GM23248 (cell line): ENCODE measurements at regions not wholly inside any gene's neighbourhood (a gene's known extent, or its start where the extent isn't known, plus 50 kb on each side); places are given as distances from the start of the nearest gene placed in this dataset.

Experiments
- EZH2 ChIP-seq: fragments of 200-600 bp; sonication (generic); IDR thresholded peaks from 2 replicates; pipeline ENCODE4 v1.6.1; 2018; ENCODE audit warnings: antibody characterized with exemption, mild to moderate bottlenecking; ENCODE audit not compliant: insufficient read depth, poor library complexity, severe bottlenecking
- EZH2phosphoT487 ChIP-seq: fragments of 200-600 bp; sonication (generic); IDR thresholded peaks from 2 replicates; pipeline ENCODE4 v1.6.1; 2018; ENCODE audit warnings: antibody characterized with exemption, moderate library complexity, mild to moderate bottlenecking, low read depth; ENCODE audit not compliant: insufficient read depth

DNA sequence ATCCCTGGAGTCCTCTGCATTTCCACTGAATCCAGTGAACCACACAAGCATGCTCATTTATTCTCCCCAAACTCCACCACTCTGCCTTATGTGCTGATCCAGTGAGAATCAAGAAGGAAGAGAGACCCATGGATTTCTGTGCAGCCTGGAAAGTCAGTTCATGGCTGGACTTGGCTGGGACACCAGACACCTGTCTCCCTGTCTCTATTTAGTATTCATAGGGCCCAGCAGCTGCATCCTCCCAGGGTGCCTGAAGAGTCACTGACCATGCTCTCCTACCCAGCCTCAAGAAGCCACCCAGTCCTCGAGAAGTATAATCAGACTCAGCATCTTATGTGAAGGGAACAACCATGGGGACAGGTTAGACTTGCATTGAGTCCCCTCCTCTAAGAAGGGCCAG lies 83.2 kb downstream of the ZNF280B start:
- TF ChIP-seq EZH2: no peak
- no peak for TF ChIP-seq EZH2phosphoT487
